T1000 (cell line): ENCODE measurements at regions not wholly inside any gene's neighbourhood (a gene's known extent, or its start where the extent isn't known, plus 50 kb on each side); places are given as distances from the start of the nearest gene placed in this dataset.

Source experiments
- DNase-seq: peaks from one replicate; lab custom pipeline; 2025; ENCODE audit warnings: mixed read lengths; lab: John Stamatoyannopoulos, UW

- peak; percentile 40 for DNase-seq
Observed at GRCh38 chr16:86994651-86995171, 322.5 kb downstream of the C16orf95 start.

DNA sequence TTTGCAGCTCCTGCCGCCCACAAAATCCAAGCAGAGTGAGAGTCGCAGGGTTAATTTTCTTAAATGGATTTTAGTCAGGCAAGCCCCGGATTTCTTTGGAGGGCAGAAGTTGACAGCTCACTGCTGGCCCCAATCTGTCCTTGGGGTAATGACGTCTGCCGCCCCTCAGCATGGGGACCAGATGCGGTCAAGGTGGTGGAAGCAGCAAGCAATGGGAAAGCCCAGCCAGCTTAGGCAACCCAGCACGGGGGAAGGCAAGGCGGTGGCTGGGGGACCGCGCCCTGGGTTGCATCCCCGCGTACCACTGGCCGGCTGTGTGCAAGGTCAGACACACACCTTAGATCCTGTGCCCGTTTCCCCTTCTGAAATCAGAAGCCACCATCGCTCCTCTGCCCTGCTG, 321.7 kb downstream of the C16orf95 start:
- no peak for DNase-seq

- no peak for DNase-seq
Observed at GRCh38 chr16:86996081-86996480, 321.1 kb downstream of the C16orf95 start.

DNA sequence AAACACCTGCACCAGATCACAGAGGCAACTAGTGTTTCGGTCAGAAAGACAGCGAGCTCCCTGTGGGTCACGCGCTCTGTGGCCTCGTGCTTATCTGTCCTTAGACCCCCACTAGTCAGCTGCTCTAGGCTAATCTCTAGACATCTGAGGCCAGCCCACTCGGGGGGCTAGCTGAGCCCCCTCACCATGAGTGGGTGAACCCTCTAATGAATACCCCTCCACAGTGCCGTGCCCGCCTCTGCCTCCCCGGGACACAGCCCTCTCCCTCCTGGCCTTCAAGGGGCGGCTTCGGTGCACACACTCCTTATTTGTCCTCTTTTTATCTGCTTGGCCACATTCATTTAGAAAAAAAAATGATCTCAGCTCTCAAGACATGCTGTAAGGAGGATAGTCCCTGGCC, 320.1 kb downstream of the C16orf95 start:
- no peak for DNase-seq

- DNase-seq = no peak
Observed at GRCh38 chr16:86998196-86999001, 318.8 kb downstream of the C16orf95 start.

DNA sequence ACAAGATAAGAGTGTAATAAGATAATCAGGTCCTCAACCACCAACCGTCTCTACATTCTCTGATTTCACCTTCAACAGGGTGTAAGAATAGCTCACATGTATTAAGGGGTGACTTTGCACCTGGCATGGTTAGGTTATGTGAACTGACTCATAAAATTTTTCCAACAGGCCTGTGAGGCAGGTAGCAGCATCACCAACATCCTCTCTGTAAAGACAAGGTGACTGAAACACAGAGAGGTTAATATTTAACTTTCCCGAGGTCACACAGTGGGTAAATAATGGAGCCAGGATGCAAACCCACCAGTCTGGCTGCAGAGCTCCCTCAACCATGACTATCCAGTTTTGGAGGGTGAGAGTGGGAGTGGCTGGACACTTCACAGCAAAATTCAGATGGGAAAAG, 317.2 kb downstream of the C16orf95 start:
- no peak for DNase-seq

DNA sequence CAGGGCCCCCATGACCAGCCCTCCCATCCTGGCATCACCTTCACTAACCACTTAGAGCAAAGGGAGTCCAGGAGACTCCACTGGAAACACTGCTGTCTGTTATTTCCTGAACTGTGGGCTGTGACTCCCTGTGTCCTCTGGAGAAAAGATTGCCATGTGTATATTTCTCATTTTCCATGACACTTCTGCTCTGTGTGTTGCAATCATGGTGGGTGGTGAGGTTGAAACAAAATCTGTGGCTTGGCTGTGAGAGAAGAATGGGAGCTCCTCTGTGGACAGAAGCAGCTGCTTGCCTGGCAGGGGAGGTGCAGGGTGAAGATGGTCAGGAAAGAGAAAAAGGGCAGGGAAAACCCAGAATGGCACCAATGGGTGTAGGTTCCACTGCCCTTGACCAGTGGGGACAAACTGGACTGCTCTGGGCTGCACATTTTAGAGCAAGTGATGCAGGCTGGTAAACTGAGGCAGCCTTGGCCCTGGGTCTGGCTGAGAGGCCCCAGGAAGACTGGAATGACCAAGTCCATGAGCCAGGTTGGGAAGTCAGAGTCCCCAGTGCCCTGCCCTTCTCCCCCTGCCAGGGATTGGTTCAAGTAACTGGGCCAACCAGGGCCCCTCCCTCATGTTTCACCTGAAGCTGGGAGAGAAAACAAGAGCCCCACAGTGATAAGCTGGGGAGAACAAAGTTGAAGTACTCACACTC, 314.3 kb downstream of the C16orf95 start:
- DNase-seq = no peak

DNA sequence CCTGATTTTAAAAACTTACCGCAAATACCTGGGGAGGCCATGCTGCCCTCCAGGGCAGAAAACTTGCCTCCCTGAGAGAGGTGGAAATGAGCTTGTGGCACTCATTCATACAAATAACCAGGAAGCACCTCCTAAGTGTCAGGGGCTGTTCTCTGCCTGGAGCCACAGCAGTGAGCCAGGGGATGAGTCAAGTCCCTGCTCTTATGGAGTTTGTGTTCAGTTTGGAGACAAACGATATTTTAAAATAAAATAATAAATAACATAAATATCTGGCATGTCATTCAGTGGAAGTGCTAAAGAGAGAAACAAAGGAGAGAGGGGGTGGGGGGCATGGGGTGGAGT, 313.8 kb downstream of the C16orf95 start:
- DNase-seq = no peak

GRCh38 chr16:87006021-87006420, 311.2 kb downstream of the C16orf95 start:
- no peak for DNase-seq

GRCh38 chr16:87006789-87007745, 310.1 kb downstream of the C16orf95 start:
- no peak for DNase-seq

GRCh38 chr16:87007907-87008306, 309.3 kb downstream of the C16orf95 start:
- no peak for DNase-seq

DNA sequence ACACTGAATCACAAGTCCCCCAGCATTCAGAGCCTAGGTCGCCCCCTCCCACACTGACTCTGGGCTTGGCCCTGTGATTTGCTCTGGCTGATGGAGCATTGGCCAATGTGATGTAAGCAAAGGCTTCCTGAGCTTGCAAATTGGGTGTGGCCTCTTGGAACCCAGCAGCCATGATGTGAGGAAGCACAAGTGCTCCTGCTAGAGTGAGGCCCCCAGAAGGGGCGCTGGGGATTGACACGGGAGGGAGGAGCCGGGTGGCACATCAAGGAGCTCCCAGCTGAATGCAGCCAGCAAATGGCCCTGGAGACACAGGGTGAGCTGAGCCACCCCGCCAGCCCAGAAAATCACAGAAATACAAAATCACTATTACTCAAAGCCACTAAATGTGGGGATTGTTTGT, 308.5 kb downstream of the C16orf95 start:
- DNase-seq = no peak

DNA sequence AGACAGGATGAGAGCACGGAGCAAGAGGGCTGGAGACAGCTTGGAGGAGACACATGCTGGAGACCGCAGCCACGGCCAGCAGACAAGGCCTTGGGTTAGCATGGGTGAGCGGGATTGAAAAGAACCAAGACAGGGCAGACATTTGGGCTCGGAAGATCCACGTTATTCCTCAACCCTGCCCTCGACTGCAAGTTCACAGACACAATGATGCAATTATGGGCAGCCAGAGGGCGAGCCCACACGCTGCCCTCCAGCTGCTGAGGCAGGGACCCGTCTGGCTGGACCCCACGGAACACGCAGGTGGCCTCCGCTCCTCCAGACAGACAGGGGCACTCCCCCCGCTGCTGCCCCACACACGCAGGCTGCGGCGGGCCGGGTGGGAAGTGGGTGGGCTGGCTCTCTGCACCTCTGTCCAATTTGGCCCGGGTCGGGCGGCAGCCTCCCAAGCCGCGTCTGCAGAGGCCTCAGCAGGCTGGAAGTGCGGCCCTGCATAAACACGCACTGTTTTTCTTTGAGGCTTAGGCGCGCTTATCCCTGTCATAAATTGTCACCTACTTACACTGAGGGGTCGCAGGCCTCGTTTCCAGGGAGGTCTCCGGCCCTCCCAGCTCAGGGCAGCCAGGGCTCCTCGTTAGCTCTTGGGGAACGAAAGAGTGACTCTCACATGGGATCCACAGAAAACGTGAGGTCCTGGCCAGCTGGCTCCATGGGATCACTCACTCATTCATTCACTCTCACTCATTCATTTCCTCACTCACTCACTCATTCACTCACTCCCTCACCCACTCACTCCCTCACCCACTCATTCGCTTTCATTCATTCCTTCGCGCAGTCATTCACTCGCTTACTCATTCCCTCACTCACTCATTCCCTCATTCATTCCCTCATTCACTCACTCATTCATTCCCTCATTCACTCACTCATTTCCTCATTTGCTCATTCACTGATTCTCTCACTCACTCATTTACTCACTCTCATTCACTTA, 303.9 kb downstream of the C16orf95 start:
- DNase-seq = no peak

GRCh38 chr16:87014112-87014511, 303.1 kb downstream of the C16orf95 start:
- no peak for DNase-seq

DNA sequence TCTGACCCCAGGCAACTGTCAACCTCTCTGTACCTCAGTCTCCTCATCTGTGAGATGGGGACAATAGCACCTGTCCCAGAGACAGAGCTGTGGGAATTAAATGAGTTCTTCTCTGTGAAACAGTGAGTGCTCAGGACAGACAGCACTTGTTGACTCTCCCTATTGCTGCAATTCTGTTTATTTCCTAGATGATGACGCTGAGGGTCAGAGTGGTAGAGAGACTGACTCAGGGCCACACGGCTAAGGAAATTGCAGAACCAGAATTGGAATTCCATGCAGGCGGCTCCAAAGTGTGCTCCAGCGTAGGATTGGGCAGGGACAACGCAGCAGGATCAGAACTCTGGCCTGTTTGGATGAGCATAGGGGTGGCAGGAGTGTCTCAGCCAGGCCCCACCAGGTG, 302.2 kb downstream of the C16orf95 start:
- no peak for DNase-seq

- no peak for DNase-seq
Observed at GRCh38 chr16:87016046-87017035, 300.9 kb downstream of the C16orf95 start.

GRCh38 chr16:87017371-87018012, 299.7 kb downstream of the C16orf95 start:
- peak; percentile 31 for DNase-seq

- no peak for DNase-seq
Observed at GRCh38 chr16:87025676-87026075, 291.5 kb downstream of the C16orf95 start.

DNA sequence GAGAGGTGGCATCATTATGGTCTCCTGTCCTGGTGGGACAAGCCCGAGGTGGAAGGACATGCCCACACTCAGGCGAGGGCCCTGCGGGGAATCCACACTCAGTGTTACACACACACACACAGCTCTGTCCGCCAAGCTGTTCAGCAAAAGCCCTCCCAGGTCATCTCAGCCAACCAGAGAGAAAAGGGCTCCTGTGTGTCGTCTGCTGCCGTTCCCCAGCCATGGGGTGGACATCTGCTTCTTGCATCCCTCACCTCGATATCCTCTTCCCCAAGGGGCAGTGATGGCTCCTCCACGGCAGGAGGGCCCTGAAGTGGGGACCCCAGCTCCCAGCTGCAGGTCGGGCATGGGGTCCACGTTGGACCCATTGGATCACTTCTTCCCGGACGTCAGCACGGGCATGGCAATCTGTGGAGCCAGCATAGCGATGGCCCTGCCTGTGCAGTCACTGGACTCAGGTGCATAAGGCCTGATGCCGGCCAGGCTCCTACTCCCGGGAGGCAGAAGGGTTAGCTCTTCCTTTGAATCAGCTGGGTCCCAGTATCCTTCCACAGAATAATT, 290.1 kb downstream of the C16orf95 start:
- DNase-seq = no peak
